SH-SY5Y (cell line): ENCODE measurements at regions not wholly inside any gene's neighbourhood (a gene's known extent, or its start where the extent isn't known, plus 50 kb on each side); places are given as distances from the start of the nearest gene placed in this dataset.

Experiments used
- GATA2 ChIP-seq: IDR thresholded peaks from 2 replicates; pipeline ENCODE4 v1.6.1; 2011; ENCODE audit warnings: mild to moderate bottlenecking, low read depth, low read length
- GATA3 ChIP-seq: IDR thresholded peaks from 2 replicates; pipeline ENCODE4 v1.6.1; 2011; ENCODE audit warnings: low read depth, mild to moderate bottlenecking, low read length, moderate library complexity

GRCh38 chr3:159030138-159030670 lies 228.3 kb downstream of the MFSD1 start:
- TF ChIP-seq GATA3: no peak
- no peak for TF ChIP-seq GATA2
